Renal cortex interstitium (tissue), 11 donors: ENCODE measurements at regions not wholly inside any gene's neighbourhood (a gene's known extent, or its start where the extent isn't known, plus 50 kb on each side); places are given as distances from the start of the nearest gene placed in this dataset.
A peak's percentile ranks its signal among the peaks of the same experiment; 100 is the strongest.

ENCODE experiments used
- DNase-seq, 11 donors: peaks; one replicate each; pipeline ENCODE4 v3.0.0-alpha.2; 2013; ENCODE audit warnings: low read depth in 9 of 11, low spot score in 4 of 11; ENCODE audit errors: extremely low read depth in 1 of 11

GRCh38 chr7:41910940-41911600 is 208.2 kb upstream of the INHBA start:
- no peak for DNase-seq

GRCh38 chr7:41907444-41907843 is 204.6 kb upstream of the INHBA start:
- no peak for DNase-seq

GRCh38 chr7:41900532-41900931 is 197.6 kb upstream of the INHBA start:
- no peak for DNase-seq

GRCh38 chr7:41899823-41900433 is 197.0 kb upstream of the INHBA start:
- DNase-seq = no peak

GRCh38 chr7:41893656-41894055 is 190.8 kb upstream of the INHBA start:
- no peak for DNase-seq

GRCh38 chr7:41892356-41893100 is 189.6 kb upstream of the INHBA start:
- no peak for DNase-seq

- no peak for DNase-seq
Measured at GRCh38 chr7:41891950-41892349, 189.1 kb upstream of the INHBA start.

- DNase-seq = peak in 1 of 11 donors; percentile 43
Measured at GRCh38 chr7:41890631-41891274, 187.9 kb upstream of the INHBA start.

GRCh38 chr7:41889472-41889871 is 186.6 kb upstream of the INHBA start:
- no peak for DNase-seq

- no peak for DNase-seq
Measured at GRCh38 chr7:41889040-41889439, 186.2 kb upstream of the INHBA start.

- no peak for DNase-seq
Measured at GRCh38 chr7:41887416-41887815, 184.5 kb upstream of the INHBA start.

GRCh38 chr7:41886901-41887311 is 184.0 kb upstream of the INHBA start:
- DNase-seq = no peak

- DNase-seq = no peak
Measured at GRCh38 chr7:41886262-41886900, 183.5 kb upstream of the INHBA start.

GRCh38 chr7:41885748-41886147 is 182.9 kb upstream of the INHBA start:
- no peak for DNase-seq

GRCh38 chr7:41885078-41885477 is 182.2 kb upstream of the INHBA start:
- no peak for DNase-seq

GRCh38 chr7:41882745-41883420 is 180.0 kb upstream of the INHBA start:
- no peak for DNase-seq

- DNase-seq = no peak
Measured at GRCh38 chr7:41882256-41882655, 179.4 kb upstream of the INHBA start.

GRCh38 chr7:41881331-41882130 is 178.6 kb upstream of the INHBA start:
- no peak for DNase-seq
